PC-9 (cell line): ENCODE measurements at regions not wholly inside any gene's neighbourhood (a gene's known extent, or its start where the extent isn't known, plus 50 kb on each side); places are given as distances from the start of the nearest gene placed in this dataset.

ENCODE experiments used
- BruUV-seq: library from RNA; stranded (reverse); fragments of 400-500 nt; replicated peaks from 2 replicates; lab custom pipeline; 2021; lab: Mats Ljungman, UMichigan
- CTCF ChIA-PET: fragments of 300-600 bp; sonication (Branson Sonifier 250); formaldehyde crosslinking; loops from one replicate; lab custom pipeline; 2022; ENCODE audit warnings: antibody characterized with exemption; lab: Charles Lee
- POLR2A ChIA-PET: fragments of 300-600 bp; sonication (Branson Sonifier 250); formaldehyde crosslinking; loops from one replicate; lab custom pipeline; 2022; ENCODE audit warnings: antibody characterized with exemption; ENCODE audit not compliant: unreplicated experiment; lab: Charles Lee
- DNase-seq, 2 experiments: peaks; one replicate each; pipeline versions ENCODE4 v3.0.0 to v3.0.0-alpha.2; 2015 to 2022; ENCODE audit warnings: mixed read lengths in 1 of 2
- H2AFZ ChIP-seq: fragments of 200-600 bp; sonication (generic); 2 replicates; pipeline ENCODE4 v1.8.1; 2017; ENCODE audit warnings: antibody characterized with exemption
- H3F3A ChIP-seq: fragments of 200-600 bp; sonication (generic); 2 replicates; pipeline ENCODE4 v1.8.1; 2017; ENCODE audit warnings: antibody characterized with exemption, mild to moderate bottlenecking, low read depth; ENCODE audit not compliant: insufficient read depth
- H3K27ac ChIP-seq: fragments of 200-600 bp; sonication (generic); 2 replicates; pipeline ENCODE4 v1.6.1; 2016; ENCODE audit warnings: mixed run types
- H3K27me3 ChIP-seq: fragments of 200-600 bp; sonication (generic); 2 replicates; pipeline ENCODE4 v1.6.1; 2016; ENCODE audit warnings: low read depth, mixed run types; ENCODE audit not compliant: insufficient read depth
- H3K36me3 ChIP-seq: fragments of 200-600 bp; sonication (generic); 2 replicates; pipeline ENCODE4 v1.6.1; 2016; ENCODE audit warnings: low read depth, mixed run types
- H3K4me1 ChIP-seq: fragments of 200-600 bp; sonication (generic); replicated peaks from 2 replicates; pipeline ENCODE4 v1.6.1; 2016; ENCODE audit warnings: mixed run types; ENCODE audit not compliant: insufficient read depth
- H3K4me2 ChIP-seq: fragments of 200-600 bp; sonication (generic); 2 replicates; pipeline ENCODE4 v1.6.1; 2017; ENCODE audit warnings: mixed run types
- H3K4me3 ChIP-seq: fragments of 200-600 bp; sonication (generic); 2 replicates; pipeline ENCODE4 v1.6.1; 2016; ENCODE audit warnings: mixed run types
- H3K79me2 ChIP-seq: fragments of 200-600 bp; sonication (generic); 2 replicates; pipeline ENCODE4 v1.6.1; 2017; ENCODE audit warnings: low read depth, mixed run types
- H3K9me2 ChIP-seq: fragments of 200-600 bp; sonication (generic); 2 replicates; pipeline ENCODE4 v1.8.1; 2017; ENCODE audit warnings: mild to moderate bottlenecking; ENCODE audit not compliant: insufficient read depth
- H3K9me3 ChIP-seq: fragments of 200-600 bp; sonication (generic); 2 replicates; pipeline ENCODE4 v1.8.1; 2016; ENCODE audit warnings: low read depth; ENCODE audit not compliant: insufficient read depth
- H4K20me1 ChIP-seq: fragments of 200-600 bp; sonication (generic); 2 replicates; pipeline ENCODE4 v1.8.1; 2017; ENCODE audit not compliant: insufficient read depth
- EZH2 ChIP-seq: fragments of 200-600 bp; sonication (generic); IDR thresholded peaks from 2 replicates; pipeline ENCODE4 v1.8.0; 2017; ENCODE audit warnings: antibody characterized with exemption, low read depth
- intact Hi-C: fragments of 100-400 bp; cut with micrococcal nuclease; formaldehyde crosslinking; loops from one replicate; pipeline ENCODE4 v1.10.0; 2022; ENCODE audit not compliant: unreplicated experiment
- TF ChIP-seq, protein P1 (sequence below): fragments of 200-600 bp; sonication (generic); conservative IDR thresholded peaks from 2 replicates; pipeline ENCODE4 v1.6.1; 2017; ENCODE audit warnings: mixed run types, antibody characterized with exemption, mild to moderate bottlenecking, moderate library complexity

DNA sequence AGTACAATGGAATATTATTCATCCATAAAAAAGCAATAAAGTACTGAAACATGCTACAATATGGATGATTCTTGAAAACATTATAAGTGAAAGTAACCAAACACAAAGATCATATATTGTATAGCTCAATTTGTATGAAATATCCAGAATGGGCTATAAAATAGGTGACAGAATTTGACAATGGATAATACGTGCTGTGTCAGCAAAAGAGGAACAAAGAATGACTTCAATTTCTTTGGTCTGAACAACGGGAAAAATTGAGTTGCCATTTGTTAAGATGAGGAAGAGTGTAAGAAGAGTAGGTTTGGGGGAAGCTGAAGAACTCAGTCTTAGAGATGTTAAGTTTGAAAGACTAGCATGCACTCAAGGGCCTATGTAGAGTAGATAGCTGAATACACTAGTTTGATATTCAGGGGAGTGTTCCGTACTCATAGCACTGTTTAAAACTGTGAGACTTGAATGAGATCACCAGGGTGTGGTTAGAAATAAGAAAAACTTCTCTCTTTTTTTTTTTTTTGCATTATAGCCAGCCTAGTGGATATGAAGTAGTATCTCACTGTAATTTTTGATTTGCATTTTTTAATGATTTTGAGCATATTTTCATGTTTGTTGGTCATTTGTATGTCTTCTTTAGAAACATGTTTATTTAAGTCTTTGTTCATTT lies 213.6 kb downstream of the NR4A2 start:
- no peak for DNase-seq
- no peaks in the 10 kb centered on the region for H3K79me2 ChIP-seq
- ChIA-PET POLR2A (no interaction called here), CTCF (no interaction called here)
- no TSS peak for BruUV-seq
- no peaks in the 10 kb centered on the region for H4K20me1 ChIP-seq
- no peaks in the 10 kb centered on the region for H3K9me2 ChIP-seq
- no peaks in the 10 kb centered on the region for H3K27me3 ChIP-seq
- H3K4me3 ChIP-seq, result no peak overlapping the region
- H3F3A ChIP-seq, result no peaks in the 10 kb centered on the region
- no peaks in the 10 kb centered on the region for H3K36me3 ChIP-seq
- no peak for TF ChIP-seq EZH2
- TF ChIP-seq, protein P1, sequence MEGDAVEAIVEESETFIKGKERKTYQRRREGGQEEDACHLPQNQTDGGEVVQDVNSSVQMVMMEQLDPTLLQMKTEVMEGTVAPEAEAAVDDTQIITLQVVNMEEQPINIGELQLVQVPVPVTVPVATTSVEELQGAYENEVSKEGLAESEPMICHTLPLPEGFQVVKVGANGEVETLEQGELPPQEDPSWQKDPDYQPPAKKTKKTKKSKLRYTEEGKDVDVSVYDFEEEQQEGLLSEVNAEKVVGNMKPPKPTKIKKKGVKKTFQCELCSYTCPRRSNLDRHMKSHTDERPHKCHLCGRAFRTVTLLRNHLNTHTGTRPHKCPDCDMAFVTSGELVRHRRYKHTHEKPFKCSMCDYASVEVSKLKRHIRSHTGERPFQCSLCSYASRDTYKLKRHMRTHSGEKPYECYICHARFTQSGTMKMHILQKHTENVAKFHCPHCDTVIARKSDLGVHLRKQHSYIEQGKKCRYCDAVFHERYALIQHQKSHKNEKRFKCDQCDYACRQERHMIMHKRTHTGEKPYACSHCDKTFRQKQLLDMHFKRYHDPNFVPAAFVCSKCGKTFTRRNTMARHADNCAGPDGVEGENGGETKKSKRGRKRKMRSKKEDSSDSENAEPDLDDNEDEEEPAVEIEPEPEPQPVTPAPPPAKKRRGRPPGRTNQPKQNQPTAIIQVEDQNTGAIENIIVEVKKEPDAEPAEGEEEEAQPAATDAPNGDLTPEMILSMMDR, result no peak
- H3K27ac ChIP-seq, result no peak overlapping the region
- H3K9me3 ChIP-seq, result no peaks in the 10 kb centered on the region
- no peak overlapping the region for H3K4me2 ChIP-seq
- H2AFZ ChIP-seq, result no peak overlapping the region
- no peaks in the 10 kb centered on the region for H3K4me1 ChIP-seq
- intact Hi-C loops, result no loop called here

DNA sequence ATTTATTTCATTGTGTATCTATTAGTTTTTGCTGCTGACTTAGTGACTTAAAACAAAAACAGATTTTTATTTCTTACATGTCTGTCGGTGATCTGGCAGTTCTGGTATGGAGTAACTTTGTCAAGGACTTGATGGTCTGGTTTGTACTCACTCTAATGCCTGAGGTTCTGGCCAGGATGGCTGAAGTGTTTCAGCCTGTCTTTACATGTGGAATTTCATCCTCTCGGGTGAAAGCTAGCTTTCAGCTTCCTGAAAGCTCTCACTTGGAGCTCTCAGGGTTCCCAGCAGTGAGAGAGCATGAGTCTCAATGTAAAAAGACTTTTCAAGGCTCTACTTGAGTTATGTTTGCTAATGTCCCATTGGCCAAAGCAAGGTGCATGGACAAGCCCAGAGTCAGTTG lies 216.4 kb downstream of the NR4A2 start:
- no peak for DNase-seq
- CTCF ChIA-PET, result no interaction called here
- Histone ChIP-seq H3K4me2 (no peak overlapping the region), H3K4me1 (no peaks in the 10 kb centered on the region), H3K9me3 (no peaks in the 10 kb centered on the region), H3K27ac (no peak overlapping the region), H3K4me3 (no peak overlapping the region), H2AFZ (no peak overlapping the region), H3K27me3 (no peaks in the 10 kb centered on the region), H4K20me1 (no peaks in the 10 kb centered on the region), H3K79me2 (no peaks in the 10 kb centered on the region), H3K9me2 (no peaks in the 10 kb centered on the region), H3F3A (no peaks in the 10 kb centered on the region), H3K36me3 (no peaks in the 10 kb centered on the region)
- TF ChIP-seq, protein P1, result no peak
- no peak for TF ChIP-seq EZH2
- intact Hi-C loops, result no loop called here
- POLR2A ChIA-PET, result no interaction called here
- BruUV-seq, result no TSS peak

DNA sequence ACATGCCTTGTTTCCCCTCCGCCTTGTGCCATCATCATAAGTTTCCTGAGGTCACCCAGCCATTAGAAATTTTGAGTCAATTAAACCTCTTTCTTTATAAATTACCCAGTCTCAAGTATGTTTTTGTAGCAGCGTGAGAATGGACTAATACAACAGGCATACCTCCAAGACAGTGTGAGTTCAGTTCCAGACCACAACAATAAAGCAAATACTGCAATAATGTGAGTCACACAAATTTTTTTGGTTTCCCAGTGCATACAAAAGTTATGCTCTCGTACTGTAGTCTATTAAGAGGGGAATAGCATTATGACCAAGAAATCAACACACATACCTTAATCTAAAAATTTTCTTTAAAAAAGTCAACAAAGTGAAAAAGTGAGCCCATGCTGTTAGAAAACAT lies 217.2 kb downstream of the NR4A2 start:
- intact Hi-C loops, result no loop called here
- no peak for TF ChIP-seq EZH2
- TF ChIP-seq, protein P1, result no peak
- ChIA-PET POLR2A (no interaction called here), CTCF (no interaction called here)
- no peaks in the 10 kb centered on the region for H3K9me3 ChIP-seq
- no peaks in the 10 kb centered on the region for H3K79me2 ChIP-seq
- H3K4me1 ChIP-seq, result no peaks in the 10 kb centered on the region
- no peaks in the 10 kb centered on the region for H3K9me2 ChIP-seq
- no peak overlapping the region for H3K4me3 ChIP-seq
- no peaks in the 10 kb centered on the region for H4K20me1 ChIP-seq
- no peak overlapping the region for H3K4me2 ChIP-seq
- no peak overlapping the region for H2AFZ ChIP-seq
- no peaks in the 10 kb centered on the region for H3F3A ChIP-seq
- no peak for DNase-seq
- no peaks in the 10 kb centered on the region for H3K36me3 ChIP-seq
- no peaks in the 10 kb centered on the region for H3K27me3 ChIP-seq
- no peak overlapping the region for H3K27ac ChIP-seq
- no TSS peak for BruUV-seq
